ENCODE measurements at regions not wholly inside any gene's neighbourhood (a gene's known extent, or its start where the extent isn't known, plus 50 kb on each side); places are given as distances from the start of the nearest gene placed in this dataset.

GRCh38 chr5:92421942-92422341 is 1038.8 kb upstream of the ARRDC3 start:
- CTCF ChIA-PET, result no interaction called here
- DNase-seq (ENCODE audit: low read depth, low spot score) (no peak), FAIRE-seq (no peak)
- Histone ChIP-seq H3K4me1 (ENCODE audit: control insufficient read depth, extremely low read depth, insufficient read depth, low read length) (no peaks in the 10 kb centered on the region), H3K9me1 (replicated peaks; ENCODE audit: control insufficient read depth, extremely low read depth, insufficient read depth, low read length) (no peaks in the 10 kb centered on the region), H3K4me2 (ENCODE audit: insufficient read depth, low read length) (no peak overlapping the region), H4K20me1 (replicated peaks; ENCODE audit: control insufficient read depth, extremely low read depth, insufficient read depth, low read length) (no peaks in the 10 kb centered on the region), H3K4me3 (replicated peaks in 1 of 3; ENCODE audit: insufficient read depth in 1 of 3, low read depth in 1 of 3, low read length in 3 of 3) (no peak overlapping the region), H2AFZ (ENCODE audit: low read depth, low read length) (no peak overlapping the region), H3K27ac (ENCODE audit: insufficient read depth, low read depth, low read length) (no peak overlapping the region), H3K27me3 (ENCODE audit: control insufficient read depth in 2 of 2, insufficient read depth in 2 of 2, low read length in 2 of 2) (no peaks in the 10 kb centered on the region), H3K9me3 (replicated peaks; ENCODE audit: control insufficient read depth, insufficient read depth, low read length) (no peaks in the 10 kb centered on the region), H3K9ac (replicated peaks; ENCODE audit: extremely low read depth, insufficient read depth, low read length) (no peak overlapping the region), H3K36me3 (ENCODE audit: control insufficient read depth in 2 of 2, extremely low read depth in 1 of 2, insufficient read depth in 2 of 2, low read length in 2 of 2) (no peaks in the 10 kb centered on the region), H3K79me2 (ENCODE audit: control insufficient read depth, insufficient read depth, low read length) (no peaks in the 10 kb centered on the region)
- intact Hi-C loops (cut with micrococcal nuclease), result no loop called here
- dilution Hi-C loops (cut with MboI; ENCODE audit: extremely low pct_ligation_motif_present, low sequenced_read_pairs), result no loop called here
- BruUV-seq (replicated peaks), result no TSS peak
- no peak for TF ChIP-seq FOS (IDR thresholded peaks at IDR 0.05; ENCODE audit: borderline replicate concordance, insufficient read depth, low read length)
- TF ChIP-seq MAX (IDR thresholded peaks at IDR 0.05; ENCODE audit: insufficient read depth, insufficient read length), result no peak
- no peak for TF ChIP-seq MYC (IDR thresholded peaks at IDR 0.05; ENCODE audit: low read depth, low read length)
- TF ChIP-seq JUN (IDR thresholded peaks at IDR 0.05; ENCODE audit: borderline replicate concordance, insufficient read depth, insufficient read length, low read depth), result no peak
- no peak for TF ChIP-seq GATA2 (IDR thresholded peaks at IDR 0.05; ENCODE audit: insufficient read depth, insufficient read length, low read depth, low read length)
- TF ChIP-seq POLR2AphosphoS5 (IDR thresholded peaks at IDR 0.05; ENCODE audit: insufficient read depth, low read depth, low read length), result no peak
- no peak for TF ChIP-seq POLR2A (IDR thresholded peaks at IDR 0.05; ENCODE audit: low read depth, low read length)
- TF ChIP-seq CTCF (IDR thresholded peaks at IDR 0.05; ENCODE audit: extremely low read depth in 1 of 2, insufficient read depth in 1 of 2, low read depth in 1 of 2, low read length in 2 of 2), result no peak
- no peak for TF ChIP-seq EZH2 (IDR thresholded peaks at IDR 0.05; ENCODE audit: borderline replicate concordance, low read depth, low read length, severe bottlenecking)
- POLR2A ChIA-PET, result no interaction called here

All from endothelial cell of umbilical vein (primary cell).